ENCODE measurements at regions not wholly inside any gene's neighbourhood (a gene's known extent, or its start where the extent isn't known, plus 50 kb on each side); places are given as distances from the start of the nearest gene placed in this dataset.

DNA sequence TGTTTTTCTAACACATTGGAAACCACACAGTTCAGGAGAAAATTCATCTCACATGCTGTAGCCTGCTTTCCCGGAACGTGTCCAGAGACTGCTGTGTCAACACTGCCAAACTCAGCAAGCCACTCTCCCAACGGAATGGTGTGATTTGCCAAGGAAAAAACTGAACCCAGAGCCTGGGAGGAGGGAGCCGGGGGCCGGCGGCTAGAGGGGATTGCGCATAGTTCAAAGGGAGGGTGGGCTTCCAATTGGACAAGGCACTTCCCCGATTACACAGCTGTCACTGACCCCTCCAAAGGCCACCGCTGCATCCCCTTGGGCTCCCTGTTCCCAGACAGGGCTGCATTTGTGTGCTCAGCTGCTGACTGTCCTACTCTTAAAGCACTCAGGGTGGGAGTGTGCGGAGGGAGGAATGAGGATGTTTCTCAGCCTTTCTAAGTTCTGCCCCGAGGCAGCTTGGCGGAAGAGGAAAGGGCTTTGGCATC is 256.2 kb downstream of the ZNF621 start:
- TF ChIP-seq, protein P1, sequence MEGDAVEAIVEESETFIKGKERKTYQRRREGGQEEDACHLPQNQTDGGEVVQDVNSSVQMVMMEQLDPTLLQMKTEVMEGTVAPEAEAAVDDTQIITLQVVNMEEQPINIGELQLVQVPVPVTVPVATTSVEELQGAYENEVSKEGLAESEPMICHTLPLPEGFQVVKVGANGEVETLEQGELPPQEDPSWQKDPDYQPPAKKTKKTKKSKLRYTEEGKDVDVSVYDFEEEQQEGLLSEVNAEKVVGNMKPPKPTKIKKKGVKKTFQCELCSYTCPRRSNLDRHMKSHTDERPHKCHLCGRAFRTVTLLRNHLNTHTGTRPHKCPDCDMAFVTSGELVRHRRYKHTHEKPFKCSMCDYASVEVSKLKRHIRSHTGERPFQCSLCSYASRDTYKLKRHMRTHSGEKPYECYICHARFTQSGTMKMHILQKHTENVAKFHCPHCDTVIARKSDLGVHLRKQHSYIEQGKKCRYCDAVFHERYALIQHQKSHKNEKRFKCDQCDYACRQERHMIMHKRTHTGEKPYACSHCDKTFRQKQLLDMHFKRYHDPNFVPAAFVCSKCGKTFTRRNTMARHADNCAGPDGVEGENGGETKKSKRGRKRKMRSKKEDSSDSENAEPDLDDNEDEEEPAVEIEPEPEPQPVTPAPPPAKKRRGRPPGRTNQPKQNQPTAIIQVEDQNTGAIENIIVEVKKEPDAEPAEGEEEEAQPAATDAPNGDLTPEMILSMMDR (IDR thresholded peaks at IDR 0.05; ENCODE audit: borderline replicate concordance, insufficient read depth, low read depth, low read length): no peak
- H3K4me3 ChIP-seq (ENCODE audit: low read depth, low read length): no peak overlapping the region

DNA sequence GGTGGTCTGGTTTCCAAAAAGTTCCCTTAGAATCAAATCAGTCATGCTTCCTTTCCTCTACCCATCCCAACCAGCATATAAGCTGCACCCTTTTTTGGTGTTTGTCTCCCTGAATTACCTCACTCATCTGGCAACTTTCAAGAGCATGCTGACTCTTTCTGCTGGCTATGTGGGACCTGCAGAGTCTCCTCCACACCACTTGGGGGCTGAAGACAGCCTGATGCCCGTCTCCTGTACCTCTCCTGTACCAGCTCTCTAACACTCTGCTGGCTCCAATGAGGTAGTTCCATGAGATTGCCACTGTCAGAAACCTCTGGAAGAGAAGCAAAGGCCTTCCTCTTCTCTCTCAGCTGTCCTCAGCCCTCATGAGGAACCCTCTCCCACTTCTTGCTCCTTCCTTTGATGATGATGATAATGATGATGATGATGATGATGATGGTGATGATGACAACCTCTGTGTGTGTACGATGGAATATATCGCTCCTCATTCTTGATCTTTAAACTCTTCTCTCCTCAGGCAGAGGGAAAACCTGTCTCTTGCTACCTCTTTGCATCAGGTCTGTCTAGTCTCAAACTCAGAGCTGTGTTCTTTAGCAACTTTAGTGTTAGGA is 257.5 kb downstream of the ZNF621 start:
- no peak overlapping the region for H3K4me3 ChIP-seq (ENCODE audit: low read depth, low read length)

DNA sequence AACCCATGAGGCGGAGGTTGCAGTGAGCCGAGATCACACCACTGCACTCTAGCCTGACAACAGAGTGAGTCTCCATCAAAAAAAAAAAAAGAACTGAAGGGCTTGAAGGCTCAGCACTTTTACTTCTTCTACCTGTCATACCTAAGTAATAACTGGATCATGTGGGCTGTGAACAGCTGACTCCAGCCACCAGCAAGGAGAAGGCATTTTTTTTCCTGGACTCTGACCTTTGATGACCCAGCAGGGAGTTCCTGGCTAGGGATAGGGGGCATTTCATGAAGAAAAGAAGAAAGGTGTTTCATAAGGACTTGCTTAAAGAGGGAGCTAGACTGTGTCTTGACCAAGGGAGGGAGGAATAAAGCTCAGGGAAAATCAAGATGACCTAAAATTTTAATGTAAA is 266.0 kb downstream of the ZNF621 start:
- TF ChIP-seq, protein P1 (IDR thresholded peaks at IDR 0.05; ENCODE audit: borderline replicate concordance, insufficient read depth, low read depth, low read length): no peak
- H3K4me3 ChIP-seq (ENCODE audit: low read depth, low read length): no peak overlapping the region

More for the DNA sequence above, 257.5 kb downstream of the ZNF621 start:
- TF ChIP-seq, protein P1 (IDR thresholded peaks at IDR 0.05; ENCODE audit: borderline replicate concordance, insufficient read depth, low read depth, low read length): peak; percentile 58

DNA sequence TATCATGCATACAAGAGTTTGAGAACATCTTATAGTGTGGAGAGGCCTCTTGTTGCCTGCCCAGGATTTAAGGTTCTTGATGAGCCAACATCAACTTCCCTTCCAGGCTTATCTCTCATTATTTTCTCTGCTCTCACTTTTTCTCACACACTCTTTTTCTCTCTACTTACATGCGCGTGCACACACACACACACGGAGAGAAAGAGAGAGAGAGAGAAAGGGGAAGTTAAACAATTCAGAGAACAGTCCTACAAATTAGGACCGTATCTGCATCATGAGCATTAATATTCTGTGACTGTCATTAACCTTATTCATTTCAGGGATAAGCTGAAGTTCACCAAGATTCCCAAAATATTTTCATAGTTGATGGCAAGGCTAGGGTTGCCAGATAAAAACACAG is 269.0 kb downstream of the ZNF621 start:
- no peak overlapping the region for H3K4me3 ChIP-seq (ENCODE audit: low read depth, low read length)
- TF ChIP-seq, protein P1 (IDR thresholded peaks at IDR 0.05; ENCODE audit: borderline replicate concordance, insufficient read depth, low read depth, low read length): no peak

DNA sequence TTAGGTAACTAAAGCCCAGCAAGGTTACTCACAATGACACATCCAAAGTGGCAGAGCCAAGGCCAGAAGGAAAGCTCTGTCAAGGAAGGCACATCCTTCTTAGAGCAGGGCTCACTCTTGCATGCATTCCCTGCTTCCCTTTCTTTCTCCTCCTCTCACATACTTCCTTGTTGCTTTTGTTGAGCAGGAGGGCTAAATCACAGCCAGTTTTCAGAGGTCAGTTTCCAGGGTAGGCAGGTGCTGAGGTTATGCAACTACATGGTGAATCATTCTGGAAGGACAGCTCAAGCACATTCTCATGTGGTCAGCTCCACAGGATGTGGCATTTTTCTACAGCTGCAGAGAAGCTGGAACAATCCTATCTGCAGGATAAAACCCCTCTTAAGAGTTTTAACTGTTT is 275.6 kb downstream of the ZNF621 start:
- H3K4me3 ChIP-seq (ENCODE audit: low read depth, low read length): no peak overlapping the region
- TF ChIP-seq, protein P1 (IDR thresholded peaks at IDR 0.05; ENCODE audit: borderline replicate concordance, insufficient read depth, low read depth, low read length): no peak

DNA sequence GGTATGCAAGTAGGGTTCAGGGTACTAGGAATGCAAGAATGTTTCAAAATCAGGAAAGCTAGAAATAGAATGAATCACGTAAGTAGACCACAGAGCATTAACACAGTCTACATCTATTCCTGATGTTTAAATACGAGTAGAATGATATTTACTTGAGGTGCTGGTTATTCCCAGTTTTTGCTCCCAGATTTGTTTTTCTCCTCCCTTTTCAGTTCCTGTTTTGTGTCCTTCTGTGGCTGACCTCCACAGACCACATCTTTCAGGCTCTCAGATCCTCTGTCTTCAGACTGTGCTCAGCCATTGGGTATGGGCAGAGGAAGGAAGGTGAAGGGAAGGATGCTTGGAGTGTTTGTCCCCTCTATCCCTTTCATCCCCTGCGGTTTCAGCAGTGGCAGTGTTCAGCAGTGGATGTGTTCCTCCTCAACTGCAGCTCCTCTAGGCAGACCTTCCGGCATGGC is 276.6 kb downstream of the ZNF621 start:
- H3K4me3 ChIP-seq (ENCODE audit: low read depth, low read length): no peak overlapping the region
- TF ChIP-seq, protein P1 (IDR thresholded peaks at IDR 0.05; ENCODE audit: borderline replicate concordance, insufficient read depth, low read depth, low read length): no peak

DNA sequence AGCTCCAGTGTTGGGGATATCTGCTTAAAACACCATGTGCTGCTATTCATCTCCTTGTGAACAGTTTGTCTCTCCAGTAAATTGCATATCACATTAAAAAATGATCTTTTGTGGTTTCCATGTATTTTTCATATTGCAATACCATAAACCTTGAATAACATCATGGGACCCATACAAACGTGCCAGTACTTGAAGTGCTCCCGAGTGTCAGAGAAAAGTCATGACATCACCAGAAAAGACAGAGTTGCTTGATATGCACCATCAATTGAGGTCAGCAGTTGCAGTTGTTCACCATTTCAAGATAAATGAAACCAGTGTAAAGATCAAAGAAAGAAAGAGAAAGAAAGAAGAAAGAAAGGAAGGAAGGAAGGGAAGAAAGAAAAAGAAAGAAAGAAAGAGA is 278.6 kb downstream of the ZNF621 start:
- H3K4me3 ChIP-seq (ENCODE audit: low read depth, low read length): no peak overlapping the region
- TF ChIP-seq, protein P1 (IDR thresholded peaks at IDR 0.05; ENCODE audit: borderline replicate concordance, insufficient read depth, low read depth, low read length): no peak

All from GM12875 (cell line).